Amniotic epithelial cell (primary cell): ENCODE measurements at regions not wholly inside any gene's neighbourhood (a gene's known extent, or its start where the extent isn't known, plus 50 kb on each side); places are given as distances from the start of the nearest gene placed in this dataset.
A peak's percentile ranks its signal among the peaks of the same experiment; 100 is the strongest.

Source experiments
- DNase-seq: peaks from one replicate; pipeline ENCODE4 v3.0.0-alpha.2; 2010; ENCODE audit warnings: low read depth

GRCh38 chr1:192713921-192714320 is 78.0 kb downstream of the RGS13 start:
- DNase-seq: no peak

GRCh38 chr1:192724670-192725069 is 84.2 kb upstream of the RGS2 start:
- no peak for DNase-seq

GRCh38 chr1:192726820-192727504 is 81.9 kb upstream of the RGS2 start:
- DNase-seq: no peak

- no peak for DNase-seq
Measured at GRCh38 chr1:192729500-192729899, 79.3 kb upstream of the RGS2 start.

- peak; percentile 46 for DNase-seq
Measured at GRCh38 chr1:192730198-192730597, 78.6 kb upstream of the RGS2 start.

- DNase-seq: no peak
Measured at GRCh38 chr1:192732787-192733186, 76.1 kb upstream of the RGS2 start.

GRCh38 chr1:192735298-192735915 is 73.4 kb upstream of the RGS2 start:
- no peak for DNase-seq

- DNase-seq: no peak
Measured at GRCh38 chr1:192737306-192737705, 71.5 kb upstream of the RGS2 start.

- no peak for DNase-seq
Measured at GRCh38 chr1:192739476-192740184, 69.2 kb upstream of the RGS2 start.

GRCh38 chr1:192740214-192740613 is 68.6 kb upstream of the RGS2 start:
- DNase-seq: no peak

GRCh38 chr1:192741095-192741494 is 67.7 kb upstream of the RGS2 start:
- DNase-seq: no peak

GRCh38 chr1:192747301-192747700 is 61.5 kb upstream of the RGS2 start:
- peak; percentile 95 for DNase-seq

- DNase-seq: peak; percentile 88
Measured at GRCh38 chr1:192747943-192748342, 60.9 kb upstream of the RGS2 start.

- DNase-seq: no peak
Measured at GRCh38 chr1:192749349-192749748, 59.5 kb upstream of the RGS2 start.

- no peak for DNase-seq
Measured at GRCh38 chr1:192751260-192751659, 57.6 kb upstream of the RGS2 start.

- DNase-seq: no peak
Measured at GRCh38 chr1:192756314-192756713, 52.5 kb upstream of the RGS2 start.

- no peak for DNase-seq
Measured at GRCh38 chr1:192756847-192757246, 52.0 kb upstream of the RGS2 start.

GRCh38 chr1:192758492-192758891 is 50.3 kb upstream of the RGS2 start:
- no peak for DNase-seq
